Lower leg skin (tissue), 3 donors: ENCODE measurements at regions not wholly inside any gene's neighbourhood (a gene's known extent, or its start where the extent isn't known, plus 50 kb on each side); places are given as distances from the start of the nearest gene placed in this dataset.

Experiments
- POLR2A ChIP-seq, 2 donors: fragments of 450-650 bp; IDR thresholded peaks; one replicate each; pipeline ENCODE4 v1.6.1; 2016 to 2017; ENCODE audit warnings: antibody characterized with exemption in 2 of 2, mild to moderate bottlenecking in 1 of 2, moderate library complexity in 1 of 2
- TF ChIP-seq, protein P1 (sequence below), 3 donors: fragments of 450-650 bp; IDR thresholded peaks; one replicate each; pipeline ENCODE4 v1.5.1; 2016; ENCODE audit warnings: antibody characterized with exemption in 3 of 3, mild to moderate bottlenecking in 3 of 3, moderate library complexity in 2 of 3

DNA sequence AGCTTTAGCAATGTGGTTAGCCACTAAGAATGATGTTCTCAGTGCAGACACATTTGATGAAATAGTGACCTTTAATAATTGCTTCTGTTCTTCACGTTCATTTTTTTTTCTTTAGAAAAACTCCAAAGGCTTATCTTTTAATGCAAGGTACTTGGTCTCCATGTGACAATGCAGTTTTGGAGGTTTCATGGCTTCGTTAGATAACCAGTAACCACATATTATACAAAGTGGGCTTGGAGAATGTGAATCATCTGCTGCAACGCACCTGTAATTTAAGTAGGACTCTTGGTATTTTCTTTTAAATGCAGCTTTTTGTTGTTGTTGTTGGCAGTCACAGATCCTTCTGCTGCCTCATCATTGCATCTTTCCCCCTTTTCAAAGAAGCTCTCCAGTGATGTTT is 1606.3 kb downstream of the SUCLG1 start:
- TF ChIP-seq, protein P1, sequence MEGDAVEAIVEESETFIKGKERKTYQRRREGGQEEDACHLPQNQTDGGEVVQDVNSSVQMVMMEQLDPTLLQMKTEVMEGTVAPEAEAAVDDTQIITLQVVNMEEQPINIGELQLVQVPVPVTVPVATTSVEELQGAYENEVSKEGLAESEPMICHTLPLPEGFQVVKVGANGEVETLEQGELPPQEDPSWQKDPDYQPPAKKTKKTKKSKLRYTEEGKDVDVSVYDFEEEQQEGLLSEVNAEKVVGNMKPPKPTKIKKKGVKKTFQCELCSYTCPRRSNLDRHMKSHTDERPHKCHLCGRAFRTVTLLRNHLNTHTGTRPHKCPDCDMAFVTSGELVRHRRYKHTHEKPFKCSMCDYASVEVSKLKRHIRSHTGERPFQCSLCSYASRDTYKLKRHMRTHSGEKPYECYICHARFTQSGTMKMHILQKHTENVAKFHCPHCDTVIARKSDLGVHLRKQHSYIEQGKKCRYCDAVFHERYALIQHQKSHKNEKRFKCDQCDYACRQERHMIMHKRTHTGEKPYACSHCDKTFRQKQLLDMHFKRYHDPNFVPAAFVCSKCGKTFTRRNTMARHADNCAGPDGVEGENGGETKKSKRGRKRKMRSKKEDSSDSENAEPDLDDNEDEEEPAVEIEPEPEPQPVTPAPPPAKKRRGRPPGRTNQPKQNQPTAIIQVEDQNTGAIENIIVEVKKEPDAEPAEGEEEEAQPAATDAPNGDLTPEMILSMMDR (IDR thresholded peaks at IDR 0.05) = no peak
- no peak for TF ChIP-seq POLR2A (IDR thresholded peaks at IDR 0.05)
